HG03045 (cell line): ENCODE measurements at regions not wholly inside any gene's neighbourhood (a gene's known extent, or its start where the extent isn't known, plus 50 kb on each side); places are given as distances from the start of the nearest gene placed in this dataset.
"Not testable (repeated sequence)": the region's sequence is repeated elsewhere in the genome, so short reads cannot be mapped to it uniquely, and the experiment has no call there.

ENCODE experiments used
- ATAC-seq: cut with Tn5 transposase; IDR thresholded peaks from one replicate; pipeline ENCODE4 v1.9.1; 2021; ENCODE audit warnings: mild to moderate bottlenecking, moderate library complexity; ENCODE audit not compliant: unreplicated experiment

DNA sequence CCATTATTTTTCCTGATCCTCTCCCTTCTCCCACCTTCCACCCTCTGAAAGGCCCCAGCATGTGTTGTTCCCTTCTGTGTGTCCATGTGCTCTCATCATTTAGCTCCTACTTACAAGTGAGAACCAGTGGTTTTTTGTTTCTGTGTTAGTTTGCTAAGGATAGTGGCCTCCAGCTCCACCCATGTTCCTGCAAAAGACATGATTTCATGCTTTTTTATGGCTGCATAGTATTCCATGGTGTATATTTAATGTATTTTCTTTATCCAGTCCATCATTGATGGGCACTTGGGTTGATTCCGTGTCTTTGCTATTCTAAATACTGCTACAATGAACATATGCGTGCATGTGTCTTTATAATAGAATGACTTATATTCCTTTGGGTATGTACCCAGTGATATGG lies 89.4 kb upstream of the C1orf174 start:
- no peak for ATAC-seq

DNA sequence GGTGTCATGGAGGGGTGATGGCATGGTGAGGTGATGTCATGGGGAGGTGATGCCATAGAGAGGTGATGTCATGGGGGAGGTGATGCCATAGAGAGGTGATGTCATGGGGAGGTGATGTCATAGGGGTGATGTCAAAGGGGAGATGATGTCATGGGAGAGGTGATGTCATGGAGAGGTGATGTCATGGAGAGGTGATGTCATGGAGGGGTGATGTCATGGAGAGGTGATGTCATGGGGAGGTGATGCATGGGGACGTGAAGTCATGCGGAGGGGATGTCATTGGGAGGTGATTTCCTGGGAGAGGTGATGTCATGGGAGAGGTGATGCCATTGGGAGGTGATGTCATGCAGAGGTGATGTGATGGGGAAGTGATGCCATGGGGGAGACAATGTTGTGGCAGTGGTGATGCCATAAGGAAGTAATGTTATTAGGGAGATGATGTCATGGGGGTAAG lies 92.1 kb upstream of the C1orf174 start:
- no peak for ATAC-seq

DNA sequence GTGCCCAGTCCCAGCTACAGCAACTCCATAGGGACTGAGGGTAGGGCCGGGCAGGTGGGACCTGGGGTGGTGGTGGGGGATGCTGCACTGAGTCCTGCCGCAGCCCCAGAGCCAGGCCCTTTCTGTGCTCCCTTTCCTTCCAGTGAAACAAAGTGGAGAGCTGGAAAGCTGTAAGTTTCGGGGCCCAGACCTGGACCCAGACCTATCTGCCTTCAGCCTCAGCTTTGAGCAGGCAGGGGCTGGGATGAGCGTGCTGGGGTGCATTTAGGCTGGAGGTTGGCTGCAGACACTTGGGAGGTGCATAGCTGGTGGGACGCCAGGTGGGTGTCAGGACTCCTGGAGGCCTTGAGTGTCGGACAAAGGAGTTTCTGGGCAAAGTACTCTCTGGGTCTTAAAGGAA lies 92.7 kb upstream of the C1orf174 start:
- no peak for ATAC-seq

DNA sequence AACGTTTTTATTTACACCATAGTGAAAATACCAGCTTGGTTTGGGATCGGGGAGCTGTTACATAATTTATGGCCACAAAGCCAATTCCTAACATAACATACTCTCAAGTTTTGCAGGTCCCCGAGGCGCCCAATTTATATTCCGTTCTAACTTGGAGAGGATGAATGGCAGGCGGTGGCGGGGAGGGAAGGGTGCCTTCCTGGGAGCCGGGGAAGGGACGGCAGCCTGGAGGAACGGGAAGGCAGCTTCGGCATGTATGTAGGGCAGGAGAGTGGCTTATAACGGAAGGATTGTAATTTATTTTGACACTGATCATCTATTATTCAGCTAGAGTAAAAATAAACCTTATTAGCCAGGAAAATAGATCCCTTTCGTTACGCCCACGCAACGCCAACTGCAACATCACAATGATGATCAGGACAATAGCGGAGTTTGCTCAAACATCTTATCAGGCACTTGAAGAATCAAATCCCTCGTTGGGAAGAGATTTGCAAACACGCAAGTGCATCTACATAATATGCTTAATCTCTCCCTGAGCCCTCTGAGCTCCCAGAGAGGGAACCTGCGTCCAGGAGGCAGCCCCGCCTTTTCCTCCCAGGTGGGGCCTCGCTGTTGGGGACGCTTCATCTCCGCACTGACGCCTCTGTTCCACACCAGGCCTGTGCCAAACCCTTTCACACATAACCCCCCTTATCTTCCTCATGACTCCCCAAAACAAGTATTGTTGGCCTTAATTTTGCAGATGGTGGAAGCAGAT lies 93.7 kb upstream of the C1orf174 start:
- ATAC-seq, result no peak

DNA sequence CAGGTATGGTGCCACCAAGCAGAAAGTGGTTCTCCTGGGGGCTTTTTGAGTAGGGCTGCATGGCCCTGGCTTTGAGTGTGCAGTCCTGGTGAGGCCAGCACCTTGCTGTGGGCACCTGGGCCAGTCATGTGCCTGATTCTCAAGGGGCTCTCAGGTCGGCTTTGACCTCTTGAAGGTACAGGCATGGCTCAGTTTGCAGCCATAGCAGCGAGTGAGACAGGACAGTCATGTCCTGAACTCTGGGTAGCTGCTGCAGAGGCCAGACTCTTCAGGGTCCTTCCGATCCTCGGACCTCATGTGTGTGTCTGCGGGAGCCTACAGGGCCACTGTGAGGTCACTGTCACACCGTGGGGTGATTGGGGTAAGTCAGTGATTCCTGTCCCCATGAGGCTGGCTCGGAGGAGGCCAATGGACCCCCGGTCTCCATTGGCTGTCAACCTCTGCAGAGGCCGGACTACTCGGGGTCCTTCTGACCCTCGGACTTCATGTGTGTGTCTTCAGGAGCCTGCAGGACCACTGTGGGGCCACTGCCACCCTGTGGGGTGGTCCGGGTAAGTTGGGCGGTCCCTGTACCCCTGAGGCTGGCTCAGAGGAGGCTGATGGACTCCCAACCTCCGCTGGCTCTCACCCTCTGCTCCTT lies 95.2 kb upstream of the C1orf174 start:
- ATAC-seq, result no peak

DNA sequence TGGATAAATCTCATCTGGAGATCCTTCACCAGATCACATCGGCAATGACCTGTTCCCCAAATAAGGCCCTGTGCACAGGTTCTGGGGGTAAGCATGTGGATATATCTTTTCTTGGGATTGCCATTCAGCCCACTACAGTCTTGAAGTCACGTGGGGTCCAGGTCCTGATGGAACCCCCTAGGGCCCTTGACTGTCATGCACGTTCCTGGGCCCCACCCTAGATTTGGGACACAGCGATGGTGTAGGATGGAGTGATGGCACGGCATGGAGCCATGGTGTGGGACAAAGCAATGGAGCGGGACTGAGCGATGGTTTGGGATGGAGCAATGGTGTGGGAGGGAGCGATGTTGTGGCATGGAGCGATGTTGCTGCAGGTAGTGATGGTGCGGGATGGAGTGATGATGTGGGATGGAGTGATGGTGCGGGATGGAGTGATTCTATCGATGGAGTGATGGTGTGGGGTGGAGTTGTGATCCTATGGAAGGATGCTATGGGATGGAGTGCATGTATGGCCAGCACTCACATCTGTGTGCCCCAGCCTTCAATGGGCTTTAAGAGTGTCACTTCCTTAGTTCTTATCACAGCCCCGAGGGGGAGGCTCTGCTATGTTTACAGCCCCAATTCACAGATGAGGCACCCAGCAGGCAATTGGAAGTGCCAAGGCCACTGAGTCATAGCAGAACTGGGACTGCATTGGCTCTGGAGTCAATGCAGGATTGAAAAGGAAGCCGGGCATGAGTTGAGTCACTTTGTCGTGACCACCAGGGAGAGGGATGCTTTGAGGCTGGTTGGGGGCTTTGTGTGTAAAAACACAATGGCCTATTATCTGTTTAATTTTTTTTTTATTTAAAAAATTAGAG lies 97.0 kb upstream of the C1orf174 start:
- ATAC-seq, result no peak

DNA sequence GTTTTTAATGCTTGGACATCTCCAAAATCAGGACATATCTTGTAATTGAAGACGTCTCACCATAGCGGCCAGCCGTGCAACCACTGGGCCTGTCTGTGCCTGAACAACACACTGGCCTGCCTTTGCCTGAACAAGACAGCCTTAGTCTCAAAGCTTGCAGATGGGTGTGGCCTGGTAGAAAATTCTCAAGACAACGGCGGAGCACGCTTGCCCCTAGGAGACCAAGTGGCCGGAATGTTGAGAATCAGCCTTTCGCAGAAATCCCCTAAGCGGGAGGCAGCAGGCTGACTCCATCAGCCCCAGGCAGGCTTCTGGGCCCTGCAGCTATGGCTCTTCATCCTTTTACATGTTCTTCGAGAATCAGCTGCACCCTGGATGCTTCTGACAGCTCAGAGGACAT lies 98.0 kb upstream of the C1orf174 start:
- ATAC-seq, result no peak

DNA sequence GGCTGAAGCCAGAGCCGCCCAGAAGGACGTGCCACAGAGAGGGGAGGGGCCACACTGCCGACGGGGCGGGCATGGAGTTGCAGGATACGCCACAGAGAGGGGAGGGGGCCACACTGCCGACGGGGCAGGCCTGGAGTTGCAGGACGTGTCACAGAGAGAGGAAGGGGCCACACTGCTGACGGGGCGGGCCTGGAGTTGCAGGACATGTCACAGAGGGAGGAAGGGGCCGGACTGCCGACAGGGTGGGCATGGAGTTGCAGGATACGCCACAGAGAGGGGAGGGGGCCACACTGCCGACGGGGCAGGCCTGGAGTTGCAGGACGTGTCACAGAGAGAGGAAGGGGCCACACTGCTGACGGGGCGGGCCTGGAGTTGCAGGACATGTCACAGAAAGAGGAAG lies 99.4 kb upstream of the C1orf174 start:
- ATAC-seq, result not testable (repeated sequence)

DNA sequence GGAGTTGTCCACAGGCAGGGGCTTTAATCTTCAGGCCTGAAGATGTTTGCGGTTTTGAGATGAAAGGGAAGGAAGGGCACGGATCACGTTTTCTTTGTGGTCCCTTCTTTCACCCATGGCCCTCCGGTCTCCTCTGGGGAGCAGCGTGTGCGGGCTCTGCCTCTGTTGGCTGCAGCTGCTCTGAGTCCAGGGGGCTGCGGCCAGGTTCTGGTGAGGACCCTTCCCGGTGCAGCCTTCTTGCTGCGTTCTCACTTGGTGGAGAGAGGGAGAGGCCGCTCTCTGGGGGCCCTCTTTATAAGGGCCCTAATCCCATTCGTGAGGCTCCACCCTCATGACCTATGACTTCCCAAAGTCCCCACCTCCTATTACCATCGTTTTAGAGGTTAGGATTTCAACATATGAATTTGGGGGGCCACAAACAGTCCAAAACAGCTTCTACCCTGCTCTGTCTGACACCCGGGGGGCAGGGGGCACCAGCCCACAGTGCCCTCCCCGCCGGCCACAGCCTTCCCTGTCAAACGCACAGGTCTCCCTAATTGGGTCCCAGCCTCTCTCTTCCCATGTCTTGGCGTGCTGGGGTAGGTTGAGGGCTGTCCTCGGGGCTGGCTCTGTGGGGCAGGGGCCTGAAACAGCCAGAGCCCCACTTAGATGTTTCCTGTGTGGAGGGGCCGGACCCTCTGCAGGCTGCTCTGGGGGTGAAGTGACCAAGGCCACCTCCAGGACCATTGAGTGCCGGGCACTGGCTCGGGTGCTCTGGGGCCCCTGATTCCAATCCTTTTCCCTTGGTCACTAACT lies 100.1 kb upstream of the C1orf174 start:
- ATAC-seq, result no peak

DNA sequence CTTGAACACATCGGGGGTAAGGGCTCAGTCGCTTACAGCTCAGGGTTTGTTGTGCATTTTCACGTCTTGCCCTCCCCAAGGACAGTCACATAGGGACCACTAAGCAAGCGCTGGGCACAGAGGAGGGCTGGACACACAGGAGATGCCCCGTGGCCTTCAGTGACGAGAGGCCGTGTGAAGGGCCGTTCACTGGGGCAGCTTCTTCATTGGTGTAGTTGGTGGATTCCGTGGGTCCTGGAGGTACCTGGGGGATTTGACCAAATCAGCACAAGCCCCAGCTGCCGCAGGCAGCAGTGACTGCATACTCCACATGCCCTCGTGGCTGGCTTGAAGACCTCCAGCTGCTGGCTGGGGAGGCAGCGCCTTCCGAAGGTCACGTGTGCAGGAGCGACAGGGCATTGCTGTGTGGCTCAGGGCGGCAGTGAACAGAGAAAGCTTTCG lies 100.8 kb upstream of the C1orf174 start:
- no peak for ATAC-seq

DNA sequence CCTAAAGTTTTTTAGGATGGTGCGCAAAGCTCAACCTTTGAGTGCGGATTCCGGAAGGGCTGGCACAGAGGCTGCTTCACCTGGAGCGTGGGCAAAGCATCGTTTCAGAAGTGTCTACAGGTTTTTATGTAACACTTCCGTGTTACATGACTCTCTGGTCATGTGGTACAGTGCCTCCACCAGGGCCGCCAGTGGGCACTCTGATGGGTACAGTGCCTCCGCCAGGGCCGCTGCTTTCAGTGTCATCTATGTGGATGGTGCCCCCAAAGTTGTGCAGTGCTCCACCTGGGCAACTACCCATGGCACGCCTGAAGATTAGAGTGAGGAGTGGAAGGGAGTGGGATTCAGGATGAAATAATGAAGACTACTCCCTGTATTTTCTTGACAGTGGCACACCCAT lies 101.4 kb upstream of the C1orf174 start:
- no peak for ATAC-seq

DNA sequence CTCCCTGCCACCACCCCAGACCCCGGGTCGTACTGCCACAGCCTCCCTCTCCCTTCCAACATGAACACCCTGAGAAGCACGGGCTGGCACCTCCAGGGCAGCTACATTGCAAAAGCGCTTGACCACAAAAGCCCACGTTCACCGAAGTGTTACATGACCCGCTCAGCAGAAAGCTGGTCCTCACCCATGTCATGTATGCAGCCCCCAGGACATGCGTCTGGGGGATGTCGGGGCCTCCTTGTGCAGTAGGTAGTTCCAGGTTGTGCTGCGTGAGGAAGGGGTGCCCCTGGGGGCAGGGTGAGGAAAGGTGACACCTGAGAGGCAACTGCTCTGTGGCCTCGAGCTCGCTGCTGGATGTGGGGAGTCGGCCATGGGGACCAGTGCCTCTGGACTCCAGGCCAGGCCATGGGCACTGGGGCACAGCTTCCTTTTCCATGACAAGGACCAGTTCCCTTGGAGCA lies 102.0 kb upstream of the C1orf174 start:
- ATAC-seq, result no peak

DNA sequence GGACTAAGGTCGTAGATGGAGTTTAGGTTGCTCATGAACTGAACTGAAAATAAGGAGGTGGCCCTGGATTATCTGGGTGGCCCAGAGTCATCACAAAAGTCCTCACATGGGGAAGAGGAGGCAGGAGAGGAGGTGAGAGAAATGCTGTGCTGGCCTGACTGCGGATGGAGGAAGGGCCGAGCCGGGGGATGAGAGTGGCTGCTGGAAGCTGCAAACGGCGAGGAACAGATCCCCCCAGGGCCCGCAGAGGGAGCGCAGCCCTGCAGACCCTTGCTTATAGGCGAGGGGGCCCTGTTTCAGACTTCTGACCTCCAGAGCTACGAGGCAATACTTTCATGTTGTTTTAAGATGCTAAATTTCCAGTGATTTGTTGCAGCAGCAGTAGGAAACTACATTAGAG lies 102.7 kb upstream of the C1orf174 start:
- no peak for ATAC-seq

DNA sequence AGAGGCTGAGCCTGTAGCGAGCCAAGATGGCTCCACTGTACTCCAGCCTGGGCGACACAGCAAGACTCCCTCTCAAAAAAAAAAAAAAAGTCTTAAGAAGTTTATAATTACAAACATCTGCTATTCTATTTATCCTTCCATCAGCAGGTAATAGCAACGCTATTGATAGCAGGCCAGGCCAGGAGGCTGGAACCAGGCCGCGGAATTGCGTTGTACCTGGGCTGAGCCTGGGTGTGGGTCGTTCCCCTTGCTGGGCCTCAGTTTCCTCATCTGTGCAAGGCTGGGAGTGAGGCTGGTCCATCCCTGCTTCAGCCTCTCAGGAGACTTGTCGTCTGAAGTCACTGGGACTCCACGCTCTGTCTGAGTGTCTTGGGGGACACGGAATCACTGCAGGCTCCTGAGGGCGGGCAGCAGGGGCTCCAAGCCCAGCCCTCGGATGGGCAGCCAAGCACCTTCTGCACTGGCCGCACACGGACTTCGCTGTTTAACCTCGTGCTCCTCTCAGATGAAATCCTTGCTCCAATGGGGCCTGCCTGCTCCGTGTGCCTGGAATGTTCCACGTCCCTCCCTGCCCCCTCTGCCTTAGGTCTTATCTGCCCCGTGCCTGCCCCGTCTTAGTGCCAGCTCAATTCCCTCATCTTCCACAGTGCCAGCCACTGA lies 103.9 kb upstream of the C1orf174 start:
- ATAC-seq, result no peak

DNA sequence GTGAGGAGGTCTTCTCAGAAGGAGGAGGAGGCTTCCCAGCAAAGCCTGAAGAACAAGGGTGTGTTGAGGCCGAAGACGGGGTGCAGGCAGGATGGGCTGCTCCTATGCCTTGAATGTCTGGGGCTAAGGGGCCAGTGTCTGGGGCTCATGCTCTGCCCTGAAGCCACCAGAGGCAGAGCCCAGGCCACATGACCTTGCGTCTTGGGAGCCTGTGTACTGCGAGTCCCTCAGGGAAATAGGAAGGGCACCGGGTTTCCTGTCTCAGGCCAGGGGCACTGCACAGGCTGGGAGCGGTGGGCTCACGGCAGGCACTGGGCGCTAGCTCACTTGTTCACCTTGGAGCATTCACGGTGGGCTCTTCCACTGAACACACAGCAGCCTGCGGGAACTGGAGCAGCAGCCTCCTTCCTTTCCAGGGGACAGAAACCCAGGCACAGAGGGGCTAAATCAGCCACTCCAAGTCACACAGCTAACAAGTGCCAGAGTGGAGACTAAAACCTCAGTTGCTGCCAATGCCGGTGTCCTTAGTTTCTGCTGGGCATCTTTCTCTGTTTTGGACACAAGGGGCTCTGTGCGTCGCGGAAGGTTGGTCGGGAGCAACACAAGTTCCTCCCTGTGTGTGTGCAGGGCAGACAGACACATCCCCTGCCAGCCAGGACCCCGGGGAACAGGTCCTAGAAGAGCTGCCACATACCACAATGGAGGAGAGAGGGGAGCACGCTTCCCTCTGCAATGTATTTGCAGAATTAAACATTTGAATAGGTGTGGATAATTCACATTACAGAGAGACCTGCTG lies 104.8 kb upstream of the C1orf174 start:
- no peak for ATAC-seq

DNA sequence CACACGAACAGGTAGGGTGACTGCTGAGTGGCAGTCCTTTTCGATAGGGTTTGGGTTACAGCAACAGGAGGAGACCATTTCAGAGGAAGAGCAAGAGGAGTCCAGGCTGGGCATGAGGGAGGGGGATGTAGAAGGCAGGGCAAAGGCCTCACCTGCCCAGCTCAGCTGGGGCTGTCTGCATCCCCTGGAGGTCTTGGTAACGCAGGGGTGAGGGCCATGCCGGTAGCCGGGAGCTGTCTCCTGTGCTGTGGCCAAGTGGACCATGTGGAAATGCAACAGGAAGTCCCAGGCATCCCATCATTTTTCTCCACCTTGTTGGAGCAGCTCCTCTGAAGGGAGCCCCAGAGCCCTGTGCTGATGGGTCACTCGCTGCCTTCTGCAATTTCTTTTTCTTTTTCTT lies 105.4 kb upstream of the C1orf174 start:
- no peak for ATAC-seq

DNA sequence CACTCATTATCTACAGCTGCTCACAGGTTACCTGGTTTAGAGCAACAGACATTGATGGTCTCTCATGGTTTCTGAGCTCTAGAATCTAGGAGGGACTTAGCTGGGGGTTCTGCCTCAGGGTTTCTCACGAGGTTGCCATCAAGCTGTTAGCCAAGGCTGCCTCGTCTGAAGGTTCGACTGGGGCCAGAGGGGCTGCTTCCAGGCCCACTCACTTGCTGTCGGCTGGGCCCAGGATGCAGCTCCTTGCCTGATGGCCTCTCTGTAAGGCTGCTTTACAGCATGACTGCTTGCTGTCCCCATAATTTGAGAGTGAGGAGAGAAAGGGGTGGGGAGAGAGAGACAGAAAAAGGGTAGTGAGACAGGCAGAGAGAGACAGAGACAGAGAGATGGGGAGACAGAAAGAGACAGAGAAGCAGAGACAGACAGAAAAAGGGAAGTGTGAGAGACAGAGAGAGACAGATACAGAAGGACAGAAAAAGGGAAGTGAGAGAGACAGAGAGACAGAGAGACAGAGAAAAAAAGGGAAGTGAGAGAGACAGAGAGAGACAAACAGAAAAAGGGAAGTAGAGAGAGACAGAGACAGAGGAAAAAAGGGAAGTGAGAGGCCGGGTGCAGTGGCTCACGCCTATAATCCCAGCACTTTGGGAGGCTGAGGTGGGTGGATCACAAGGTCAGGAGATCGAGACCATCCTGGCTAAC lies 106.8 kb upstream of the C1orf174 start:
- ATAC-seq, result no peak

DNA sequence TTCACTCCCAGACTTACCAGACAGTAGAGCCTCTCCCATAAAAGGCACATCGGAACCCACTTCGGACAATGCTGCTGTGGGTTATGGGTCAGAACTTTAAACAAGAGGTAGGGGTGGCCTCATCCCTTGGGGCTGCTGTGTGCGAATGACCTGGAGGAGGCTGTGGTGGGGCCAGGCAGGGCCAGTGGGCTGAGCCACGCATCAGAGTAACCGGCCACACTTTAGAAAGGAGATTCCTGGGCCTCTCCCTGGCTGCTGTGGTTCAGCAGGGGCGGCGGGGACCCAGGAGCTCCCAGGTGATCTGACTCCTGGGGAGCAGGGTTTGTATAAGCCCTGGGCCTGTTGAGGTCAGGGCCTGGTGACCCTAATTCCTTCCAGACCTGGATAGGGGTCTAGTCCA lies 110.2 kb upstream of the C1orf174 start:
- no peak for ATAC-seq
